ENCODE measurements at regions not wholly inside any gene's neighbourhood (a gene's known extent, or its start where the extent isn't known, plus 50 kb on each side); places are given as distances from the start of the nearest gene placed in this dataset.
A peak's percentile ranks its signal among the peaks of the same experiment; 100 is the strongest.

DNA sequence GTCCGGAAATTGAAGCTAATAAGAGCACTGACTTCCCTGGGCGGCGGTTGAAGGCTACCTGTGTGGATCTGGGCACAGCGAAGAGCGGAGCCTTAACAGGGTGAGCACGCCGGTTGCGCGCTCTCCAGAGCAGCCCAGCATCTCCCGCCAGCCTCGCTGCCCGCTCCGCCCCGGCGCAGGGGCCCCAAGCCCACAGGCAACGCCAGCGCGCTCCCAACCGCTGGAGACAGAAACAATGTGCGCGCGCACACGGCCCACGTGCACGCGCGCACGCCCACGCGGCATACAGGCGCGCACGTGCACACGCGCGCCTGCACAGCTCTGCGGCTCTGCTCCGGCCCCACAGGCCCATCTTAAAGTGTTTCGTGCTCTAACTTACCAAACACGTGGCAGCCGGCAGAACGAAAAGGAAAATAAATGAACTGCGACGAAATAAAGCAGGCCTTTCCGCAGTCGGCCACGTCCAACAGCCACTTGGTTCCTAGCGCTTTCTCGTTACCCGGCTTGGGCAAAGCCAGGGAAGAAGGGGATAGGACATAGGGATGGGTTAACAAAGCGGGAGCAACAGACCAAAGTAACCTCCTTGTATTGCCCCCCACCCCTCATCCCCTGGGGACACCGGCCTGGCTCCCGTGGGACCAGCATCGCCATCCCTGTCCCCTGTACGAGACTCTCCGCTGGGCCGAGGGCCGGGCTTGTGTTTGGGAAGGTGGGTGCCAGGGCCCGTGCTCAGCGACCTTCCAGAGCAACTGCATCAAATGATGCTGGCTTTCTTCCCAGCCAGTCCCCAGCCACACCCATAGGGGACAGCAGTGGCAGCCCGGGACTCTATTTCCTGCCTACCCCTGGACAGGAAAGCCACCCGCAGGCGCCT lies 203.7 kb downstream of the ABHD5 start:
- ChIA-PET POLR2A (no interaction called here), RAD21 (ENCODE audit: unreplicated experiment) (interaction anchor here (1.4 kb wide), 1 partner anchor 13 kb away, joined by 4 read pairs; no protein-coding TSS in a partner anchor), CTCF (interaction anchor here (1.2 to 1.5 kb wide), 3 partner anchors 14 to 220 kb away, joined by 3 to 5 read pairs (median 4); no protein-coding TSS in a partner anchor), SMC1A (ENCODE audit: uncharacterized antibody, unreplicated experiment) (interaction anchor here (0.7 to 2.4 kb wide), 4 partner anchors 13 to 63 kb away, joined by 3 to 9 read pairs (median 3); no protein-coding TSS in a partner anchor)
- intact Hi-C loops (cut with micrococcal nuclease; ENCODE audit: unreplicated experiment): loop anchor here (5.0 kb wide), 1 partner anchor 103 kb away; no protein-coding TSS in a partner anchor
- in situ Hi-C loops (cut with MboI): no loop called here
- Histone ChIP-seq H3K27me3 (replicated peaks in 1 of 2; ENCODE audit: control insufficient read depth in 2 of 2, insufficient read depth in 2 of 2, low read length in 1 of 2) (peaks cover 0 to 6% of the 10 kb centered on the region in 2 experiments; a peak in 3 of 4 replicates), H4K20me1 (ENCODE audit: control insufficient read depth, insufficient read depth) (no peaks in the 10 kb centered on the region), H3K36me3 (ENCODE audit: control insufficient read depth in 2 of 2, insufficient read depth in 2 of 2, low read length in 1 of 2) (no peaks in the 10 kb centered on the region), H3K4me2 (ENCODE audit: control insufficient read depth, insufficient read depth) (peak overlapping the region; percentile 86), H3K4me1 (ENCODE audit: control insufficient read depth, insufficient read depth, low read length) (peaks cover 18% of the 10 kb centered on the region), H2AFZ (ENCODE audit: control insufficient read depth, low read depth, low read length) (peak overlapping the region; percentile 59), H3K79me2 (ENCODE audit: control insufficient read depth, insufficient read depth, low read length) (no peaks in the 10 kb centered on the region), H3K9me3 (replicated peaks; ENCODE audit: control insufficient read depth, insufficient read depth, low read length) (peaks cover 1% of the 10 kb centered on the region), H3K27ac (ENCODE audit: control insufficient read depth, insufficient read depth) (no peak overlapping the region), H3K9ac (ENCODE audit: control insufficient read depth, insufficient read depth, low read length) (peak overlapping the region; percentile 23; the same call in 1 of the 2 replicates), H3K4me3 (peak overlapping the region; percentile 69; the same call in 1 of the 2 replicates)
- BruUV-seq (replicated peaks): no TSS peak
- no peak for FAIRE-seq
- DNase-seq (ENCODE audit: low read depth, low spot score): no peak
- WGBS (ENCODE audit: insufficient coverage, insufficient replicate concordance, low lambda C conversion rate, missing lambda C conversion rate): 3% methylated on average over 62 of the region's 63 CpGs
- ATAC-seq: peak; percentile 85
- TF ChIP-seq, protein P1, sequence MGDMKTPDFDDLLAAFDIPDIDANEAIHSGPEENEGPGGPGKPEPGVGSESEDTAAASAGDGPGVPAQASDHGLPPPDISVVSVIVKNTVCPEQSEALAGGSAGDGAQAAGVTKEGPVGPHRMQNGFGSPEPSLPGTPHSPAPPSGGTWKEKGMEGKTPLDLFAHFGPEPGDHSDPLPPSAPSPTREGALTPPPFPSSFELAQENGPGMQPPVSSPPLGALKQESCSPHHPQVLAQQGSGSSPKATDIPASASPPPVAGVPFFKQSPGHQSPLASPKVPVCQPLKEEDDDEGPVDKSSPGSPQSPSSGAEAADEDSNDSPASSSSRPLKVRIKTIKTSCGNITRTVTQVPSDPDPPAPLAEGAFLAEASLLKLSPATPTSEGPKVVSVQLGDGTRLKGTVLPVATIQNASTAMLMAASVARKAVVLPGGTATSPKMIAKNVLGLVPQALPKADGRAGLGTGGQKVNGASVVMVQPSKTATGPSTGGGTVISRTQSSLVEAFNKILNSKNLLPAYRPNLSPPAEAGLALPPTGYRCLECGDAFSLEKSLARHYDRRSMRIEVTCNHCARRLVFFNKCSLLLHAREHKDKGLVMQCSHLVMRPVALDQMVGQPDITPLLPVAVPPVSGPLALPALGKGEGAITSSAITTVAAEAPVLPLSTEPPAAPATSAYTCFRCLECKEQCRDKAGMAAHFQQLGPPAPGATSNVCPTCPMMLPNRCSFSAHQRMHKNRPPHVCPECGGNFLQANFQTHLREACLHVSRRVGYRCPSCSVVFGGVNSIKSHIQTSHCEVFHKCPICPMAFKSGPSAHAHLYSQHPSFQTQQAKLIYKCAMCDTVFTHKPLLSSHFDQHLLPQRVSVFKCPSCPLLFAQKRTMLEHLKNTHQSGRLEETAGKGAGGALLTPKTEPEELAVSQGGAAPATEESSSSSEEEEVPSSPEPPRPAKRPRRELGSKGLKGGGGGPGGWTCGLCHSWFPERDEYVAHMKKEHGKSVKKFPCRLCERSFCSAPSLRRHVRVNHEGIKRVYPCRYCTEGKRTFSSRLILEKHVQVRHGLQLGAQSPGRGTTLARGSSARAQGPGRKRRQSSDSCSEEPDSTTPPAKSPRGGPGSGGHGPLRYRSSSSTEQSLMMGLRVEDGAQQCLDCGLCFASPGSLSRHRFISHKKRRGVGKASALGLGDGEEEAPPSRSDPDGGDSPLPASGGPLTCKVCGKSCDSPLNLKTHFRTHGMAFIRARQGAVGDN (IDR thresholded peaks at IDR 0.05): peak; percentile 69
- TF ChIP-seq DPF2 (IDR thresholded peaks at IDR 0.05) (0 out of 2 replicates have a peak, but pooled peaks have one; percentile 20), BHLHE40 (IDR thresholded peaks at IDR 0.05; ENCODE audit: borderline replicate concordance in 1 of 2, low read depth in 2 of 2, low read length in 1 of 2) (peak; percentile 93 to 98), IKZF1 (conservative IDR thresholded peaks at IDR 0.05) (peak; percentile 42; the same call in 1 of the 2 replicates), MEF2B (IDR thresholded peaks at IDR 0.05; ENCODE audit: partially characterized antibody, poor library complexity, severe bottlenecking) (peak; percentile 46), EGR1 (IDR thresholded peaks at IDR 0.05; ENCODE audit: borderline replicate concordance in 1 of 2, low read depth in 2 of 2, low read length in 2 of 2) (peak in 1 of 2 experiments; percentile 77; a peak in 1 of 3 replicates), STAT3 (IDR thresholded peaks at IDR 0.05; ENCODE audit: low read depth, low read length) (no peak), HDAC6 (IDR thresholded peaks at IDR 0.05; ENCODE audit: unreplicated experiment) (peak; percentile 74), MYC (IDR thresholded peaks at IDR 0.05; ENCODE audit: insufficient read depth, insufficient read length, insufficient replicate concordance, low read length, severe bottlenecking) (peak; percentile 63), ATF7 (IDR thresholded peaks at IDR 0.05; ENCODE audit: low read depth) (no peak), NRF1 (conservative IDR thresholded peaks at IDR 0.05; ENCODE audit: low read depth, low read length) (0 out of 2 replicates have a peak, but pooled peaks have one; percentile 13), CHD1 (IDR thresholded peaks at IDR 0.05; ENCODE audit: low read depth, low read length) (no peak)
- TF ChIP-seq, protein P2, sequence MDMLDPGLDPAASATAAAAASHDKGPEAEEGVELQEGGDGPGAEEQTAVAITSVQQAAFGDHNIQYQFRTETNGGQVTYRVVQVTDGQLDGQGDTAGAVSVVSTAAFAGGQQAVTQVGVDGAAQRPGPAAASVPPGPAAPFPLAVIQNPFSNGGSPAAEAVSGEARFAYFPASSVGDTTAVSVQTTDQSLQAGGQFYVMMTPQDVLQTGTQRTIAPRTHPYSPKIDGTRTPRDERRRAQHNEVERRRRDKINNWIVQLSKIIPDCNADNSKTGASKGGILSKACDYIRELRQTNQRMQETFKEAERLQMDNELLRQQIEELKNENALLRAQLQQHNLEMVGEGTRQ (IDR thresholded peaks at IDR 0.05; ENCODE audit: borderline replicate concordance, low read depth, low read length): peak; percentile 6; the same call in 1 of the 2 replicates
- TF ChIP-seq, protein P3, sequence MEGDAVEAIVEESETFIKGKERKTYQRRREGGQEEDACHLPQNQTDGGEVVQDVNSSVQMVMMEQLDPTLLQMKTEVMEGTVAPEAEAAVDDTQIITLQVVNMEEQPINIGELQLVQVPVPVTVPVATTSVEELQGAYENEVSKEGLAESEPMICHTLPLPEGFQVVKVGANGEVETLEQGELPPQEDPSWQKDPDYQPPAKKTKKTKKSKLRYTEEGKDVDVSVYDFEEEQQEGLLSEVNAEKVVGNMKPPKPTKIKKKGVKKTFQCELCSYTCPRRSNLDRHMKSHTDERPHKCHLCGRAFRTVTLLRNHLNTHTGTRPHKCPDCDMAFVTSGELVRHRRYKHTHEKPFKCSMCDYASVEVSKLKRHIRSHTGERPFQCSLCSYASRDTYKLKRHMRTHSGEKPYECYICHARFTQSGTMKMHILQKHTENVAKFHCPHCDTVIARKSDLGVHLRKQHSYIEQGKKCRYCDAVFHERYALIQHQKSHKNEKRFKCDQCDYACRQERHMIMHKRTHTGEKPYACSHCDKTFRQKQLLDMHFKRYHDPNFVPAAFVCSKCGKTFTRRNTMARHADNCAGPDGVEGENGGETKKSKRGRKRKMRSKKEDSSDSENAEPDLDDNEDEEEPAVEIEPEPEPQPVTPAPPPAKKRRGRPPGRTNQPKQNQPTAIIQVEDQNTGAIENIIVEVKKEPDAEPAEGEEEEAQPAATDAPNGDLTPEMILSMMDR (IDR thresholded peaks at IDR 0.05 in 2 of 3, conservative IDR thresholded peaks at IDR 0.05 in 1 of 3; ENCODE audit: control insufficient read depth in 2 of 3, extremely low read depth in 1 of 3, insufficient read depth in 1 of 3, low read depth in 3 of 3, low read length in 3 of 3): 0 out of 6 replicates have a peak, but pooled peaks of 1 of the 3 experiments have one; percentile 13
